ENCODE measurements at regions not wholly inside any gene's neighbourhood (a gene's known extent, or its start where the extent isn't known, plus 50 kb on each side); places are given as distances from the start of the nearest gene placed in this dataset.

DNA sequence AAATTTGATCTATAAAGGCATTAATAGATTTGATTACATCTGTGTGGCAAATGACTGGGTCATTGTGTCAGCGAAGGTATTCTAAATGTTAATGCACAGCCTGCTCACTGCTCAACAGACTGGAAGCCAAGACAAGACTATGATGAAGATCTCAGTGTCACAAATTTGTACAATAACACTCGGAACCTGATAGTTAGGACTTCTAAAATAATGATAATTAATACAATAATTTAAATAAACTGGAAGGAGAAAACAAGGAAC lies 217.4 kb downstream of the CENPC start:
- TF ChIP-seq, protein P1, sequence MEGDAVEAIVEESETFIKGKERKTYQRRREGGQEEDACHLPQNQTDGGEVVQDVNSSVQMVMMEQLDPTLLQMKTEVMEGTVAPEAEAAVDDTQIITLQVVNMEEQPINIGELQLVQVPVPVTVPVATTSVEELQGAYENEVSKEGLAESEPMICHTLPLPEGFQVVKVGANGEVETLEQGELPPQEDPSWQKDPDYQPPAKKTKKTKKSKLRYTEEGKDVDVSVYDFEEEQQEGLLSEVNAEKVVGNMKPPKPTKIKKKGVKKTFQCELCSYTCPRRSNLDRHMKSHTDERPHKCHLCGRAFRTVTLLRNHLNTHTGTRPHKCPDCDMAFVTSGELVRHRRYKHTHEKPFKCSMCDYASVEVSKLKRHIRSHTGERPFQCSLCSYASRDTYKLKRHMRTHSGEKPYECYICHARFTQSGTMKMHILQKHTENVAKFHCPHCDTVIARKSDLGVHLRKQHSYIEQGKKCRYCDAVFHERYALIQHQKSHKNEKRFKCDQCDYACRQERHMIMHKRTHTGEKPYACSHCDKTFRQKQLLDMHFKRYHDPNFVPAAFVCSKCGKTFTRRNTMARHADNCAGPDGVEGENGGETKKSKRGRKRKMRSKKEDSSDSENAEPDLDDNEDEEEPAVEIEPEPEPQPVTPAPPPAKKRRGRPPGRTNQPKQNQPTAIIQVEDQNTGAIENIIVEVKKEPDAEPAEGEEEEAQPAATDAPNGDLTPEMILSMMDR (conservative IDR thresholded peaks at IDR 0.05 in 1 of 2, IDR thresholded peaks at IDR 0.05 in 1 of 2; ENCODE audit: low read depth in 1 of 2, low read length in 2 of 2), result no peak
- TF ChIP-seq EZH2 (IDR thresholded peaks at IDR 0.05; ENCODE audit: low read length, missing control alignments), result no peak
